ENCODE measurements at regions not wholly inside any gene's neighbourhood (a gene's known extent, or its start where the extent isn't known, plus 50 kb on each side); places are given as distances from the start of the nearest gene placed in this dataset.
"Not testable (repeated sequence)": the region's sequence is repeated elsewhere in the genome, so short reads cannot be mapped to it uniquely, and the experiment has no call there.

GRCh38 chr6:8177721-8178120, 75.4 kb upstream of the EEF1E1 start:
- no peak for DNase-seq (ENCODE audit: low spot score)

GRCh38 chr6:8175046-8175777, 72.9 kb upstream of the EEF1E1 start:
- DNase-seq (ENCODE audit: low spot score), result no peak

- DNase-seq (ENCODE audit: low spot score), result no peak
Measured at GRCh38 chr6:8174571-8174970, 72.2 kb upstream of the EEF1E1 start.

- DNase-seq (ENCODE audit: low spot score), result no peak
Measured at GRCh38 chr6:8172530-8172929, 70.2 kb upstream of the EEF1E1 start.

GRCh38 chr6:8170754-8171153, 68.4 kb upstream of the EEF1E1 start:
- DNase-seq (ENCODE audit: low spot score), result no peak

GRCh38 chr6:8170245-8170644, 67.9 kb upstream of the EEF1E1 start:
- no peak for DNase-seq (ENCODE audit: low spot score)

- DNase-seq (ENCODE audit: low spot score), result no peak
Measured at GRCh38 chr6:8166156-8166555, 63.8 kb upstream of the EEF1E1 start.

- not testable (repeated sequence) for DNase-seq (ENCODE audit: low spot score)
Measured at GRCh38 chr6:8165008-8165407, 62.7 kb upstream of the EEF1E1 start.

- DNase-seq (ENCODE audit: low spot score), result not testable (repeated sequence)
Measured at GRCh38 chr6:8164281-8164680, 61.9 kb upstream of the EEF1E1 start.

- no peak for DNase-seq (ENCODE audit: low spot score)
Measured at GRCh38 chr6:8159966-8160365, 57.6 kb upstream of the EEF1E1 start.

- DNase-seq (ENCODE audit: low spot score), result no peak
Measured at GRCh38 chr6:8157839-8158238, 55.5 kb upstream of the EEF1E1 start.

GRCh38 chr6:8155259-8156012, 53.1 kb upstream of the EEF1E1 start:
- DNase-seq (ENCODE audit: low spot score), result no peak

Measured in kidney capillary endothelial cell (primary cell).